ENCODE measurements at regions not wholly inside any gene's neighbourhood (a gene's known extent, or its start where the extent isn't known, plus 50 kb on each side); places are given as distances from the start of the nearest gene placed in this dataset.

DNA sequence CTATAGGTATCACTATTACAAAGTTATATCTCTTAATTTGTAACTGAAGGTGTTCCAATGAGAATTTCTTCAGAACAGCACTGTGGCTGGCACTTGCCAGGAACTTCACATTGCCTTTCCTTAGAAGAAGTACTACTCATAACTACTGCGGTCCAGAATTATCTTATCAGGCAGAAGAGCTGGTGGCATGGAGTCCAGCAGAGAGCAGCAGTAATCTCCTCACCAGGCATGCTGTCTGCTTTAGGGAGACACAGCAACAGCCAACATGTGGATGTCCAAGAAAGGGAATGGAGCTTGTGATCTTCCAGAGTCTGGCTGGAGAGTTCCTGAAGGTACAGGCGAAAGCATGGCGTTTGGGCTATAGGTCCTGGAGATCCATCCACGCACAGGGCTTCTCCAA is 919.7 kb upstream of the NR2F2 start:
- no peak for TF ChIP-seq TAF1 (IDR thresholded peaks at IDR 0.05; ENCODE audit: low read depth, low read length)
- no peak for TF ChIP-seq POLR2A (IDR thresholded peaks at IDR 0.05; ENCODE audit: low read depth, low read length)

All from GM12891 (cell line).